ENCODE measurements at regions not wholly inside any gene's neighbourhood (a gene's known extent, or its start where the extent isn't known, plus 50 kb on each side); places are given as distances from the start of the nearest gene placed in this dataset.
"Not testable (repeated sequence)": the region's sequence is repeated elsewhere in the genome, so short reads cannot be mapped to it uniquely, and the experiment has no call there.

GRCh38 chr10:9056521-9056920, 1002.0 kb downstream of the GATA3 start:
- H3K9me2 ChIP-seq (ENCODE audit: insufficient read depth): no peaks in the 10 kb centered on the region
- DNase-seq (ENCODE audit: low read depth, low spot score) (no peak), ATAC-seq (no peak)
- no peaks in the 10 kb centered on the region for H3K36me3 ChIP-seq (ENCODE audit: control insufficient read depth in 1 of 2, insufficient read depth in 2 of 2, low read length in 2 of 2)
- H3K4me1 ChIP-seq (ENCODE audit: control insufficient read depth in 1 of 2, insufficient read depth in 2 of 2, low read length in 2 of 2): no peaks in the 10 kb centered on the region
- peaks cover 5 to 12% of the 10 kb centered on the region in 2 experiments; a peak in 2 of 4 replicates for H3K9me3 ChIP-seq (ENCODE audit: control insufficient read depth in 1 of 2, insufficient read depth in 1 of 2, low read depth in 1 of 2, low read length in 2 of 2)
- H4K20me1 ChIP-seq (ENCODE audit: insufficient read depth): no peaks in the 10 kb centered on the region
- no TSS peak for BruUV-seq (replicated peaks)
- intact Hi-C loops (cut with micrococcal nuclease): no loop called here
- no peak overlapping the region for H2AFZ ChIP-seq (ENCODE audit: low read depth, low read length, poor library complexity, severe bottlenecking)
- H3K27me3 ChIP-seq (ENCODE audit: insufficient read depth, low read length): no peaks in the 10 kb centered on the region
- CTCF ChIA-PET: no interaction called here
- TF ChIP-seq SP1 (IDR thresholded peaks at IDR 0.05; ENCODE audit: low read depth): no peak
- TF ChIP-seq ELF1 (IDR thresholded peaks at IDR 0.05; ENCODE audit: borderline replicate concordance, low read depth): no peak
- no peak for TF ChIP-seq EZH2 (IDR thresholded peaks at IDR 0.05)
- TF ChIP-seq YY1 (IDR thresholded peaks at IDR 0.05; ENCODE audit: extremely low read depth, insufficient replicate concordance, low read depth, low read length): no peak
- no peak for TF ChIP-seq TCF7L2 (IDR thresholded peaks at IDR 0.05; ENCODE audit: borderline replicate concordance, extremely low read depth, insufficient read depth, insufficient read length)
- no peak for TF ChIP-seq POLR2A (IDR thresholded peaks at IDR 0.05; ENCODE audit: borderline replicate concordance, extremely low read depth, insufficient read depth, insufficient read length)
- TF ChIP-seq POLR2AphosphoS5 (IDR thresholded peaks at IDR 0.05; ENCODE audit: low read depth, low read length): no peak
- no peak for TF ChIP-seq ZNF274 (IDR thresholded peaks at IDR 0.05; ENCODE audit: low read depth, low read length)
- no peak overlapping the region for H3K27ac ChIP-seq (ENCODE audit: low read depth, low read length)
- H3K4me2 ChIP-seq (ENCODE audit: low read length): no peak overlapping the region
- no peaks in the 10 kb centered on the region for H3K79me2 ChIP-seq (ENCODE audit: insufficient read depth, low read length)
- no peak overlapping the region for H3K9ac ChIP-seq (ENCODE audit: low read length)
- POLR2A ChIA-PET: no interaction called here
- no peak overlapping the region for H3K4me3 ChIP-seq (replicated peaks in 1 of 2; ENCODE audit: low read depth in 1 of 2, low read length in 2 of 2)
- RAD21 ChIA-PET (ENCODE audit: low non-redundant PET in 1 of 2, low total read pairs in 2 of 2, uncharacterized antibody in 2 of 2, unreplicated experiment in 2 of 2): no interaction called here

GRCh38 chr10:9057293-9057692, 1002.8 kb downstream of the GATA3 start:
- H4K20me1 ChIP-seq (ENCODE audit: insufficient read depth); H2AFZ ChIP-seq (ENCODE audit: low read depth, low read length, poor library complexity, severe bottlenecking); H3K9ac ChIP-seq (ENCODE audit: low read length); H3K79me2 ChIP-seq (ENCODE audit: insufficient read depth, low read length); POLR2A ChIA-PET; intact Hi-C loops (cut with micrococcal nuclease); H3K27me3 ChIP-seq (ENCODE audit: insufficient read depth, low read length); H3K36me3 ChIP-seq (ENCODE audit: control insufficient read depth in 1 of 2, insufficient read depth in 2 of 2, low read length in 2 of 2); H3K4me1 ChIP-seq (ENCODE audit: control insufficient read depth in 1 of 2, insufficient read depth in 2 of 2, low read length in 2 of 2); CTCF ChIA-PET; H3K9me3 ChIP-seq (ENCODE audit: control insufficient read depth in 1 of 2, insufficient read depth in 1 of 2, low read depth in 1 of 2, low read length in 2 of 2); H3K9me2 ChIP-seq (ENCODE audit: insufficient read depth); BruUV-seq (replicated peaks); H3K4me2 ChIP-seq (ENCODE audit: low read length); ATAC-seq; H3K27ac ChIP-seq (ENCODE audit: low read depth, low read length); DNase-seq (ENCODE audit: low read depth, low spot score); H3K4me3 ChIP-seq (replicated peaks in 1 of 2; ENCODE audit: low read depth in 1 of 2, low read length in 2 of 2); RAD21 ChIA-PET (ENCODE audit: low non-redundant PET in 1 of 2, low total read pairs in 2 of 2, uncharacterized antibody in 2 of 2, unreplicated experiment in 2 of 2): not testable (repeated sequence)

Measured in HCT116 (cell line).